H9 (cell line): ENCODE measurements at regions not wholly inside any gene's neighbourhood (a gene's known extent, or its start where the extent isn't known, plus 50 kb on each side); places are given as distances from the start of the nearest gene placed in this dataset.

Experiments used
- DNase-seq: peaks from one replicate; pipeline ENCODE4 v3.0.0-alpha.2; 2017
- H2AFZ ChIP-seq: one replicate; pipeline ENCODE4 v1.6.1; 2013; ENCODE audit warnings: mild to moderate bottlenecking, low read length, control low read depth, moderate library complexity
- H2AK5ac ChIP-seq: 2 replicates; pipeline ENCODE4 v1.6.1; 2013; ENCODE audit warnings: low read length, control low read depth, mixed read lengths; ENCODE audit not compliant: insufficient read length
- H2BK120ac ChIP-seq: one replicate; pipeline ENCODE4 v1.6.1; 2013; ENCODE audit warnings: low read depth, mild to moderate bottlenecking, low read length, control low read depth, inconsistent platforms; ENCODE audit not compliant: poor library complexity, severe bottlenecking
- H2BK12ac ChIP-seq: 2 replicates; pipeline ENCODE4 v1.6.1; 2013; ENCODE audit warnings: low read length, control low read depth, mixed read lengths, low read depth; ENCODE audit not compliant: insufficient read length
- H2BK15ac ChIP-seq: 2 replicates; pipeline ENCODE4 v1.6.1; 2013; ENCODE audit warnings: low read depth, low read length, control low read depth
- H2BK20ac ChIP-seq: one replicate; pipeline ENCODE4 v1.6.1; 2013; ENCODE audit warnings: low read depth, mild to moderate bottlenecking, low read length, control low read depth, inconsistent platforms; ENCODE audit not compliant: poor library complexity, severe bottlenecking
- H2BK5ac ChIP-seq: 2 replicates; pipeline ENCODE4 v1.6.1; 2013; ENCODE audit warnings: low read length, control low read depth, mixed read lengths; ENCODE audit not compliant: insufficient read length
- H3K14ac ChIP-seq: 2 replicates; pipeline ENCODE4 v1.6.1; 2013; ENCODE audit warnings: low read length, control low read depth; ENCODE audit not compliant: insufficient read depth
- H3K18ac ChIP-seq: 2 replicates; pipeline ENCODE4 v1.6.1; 2013; ENCODE audit warnings: low read depth, mild to moderate bottlenecking, mixed read lengths, low read length, control low read depth; ENCODE audit not compliant: insufficient read length
- H3K23ac ChIP-seq: 2 replicates; pipeline ENCODE4 v1.6.1; 2013; ENCODE audit warnings: low read length, control low read depth, mixed read lengths, low read depth; ENCODE audit not compliant: insufficient read length
- H3K23me2 ChIP-seq: 2 replicates; pipeline ENCODE4 v1.6.1; 2013; ENCODE audit warnings: low read depth, mild to moderate bottlenecking, mixed read lengths, low read length, control low read depth; ENCODE audit not compliant: insufficient read length, poor library complexity, severe bottlenecking
- H3K27ac ChIP-seq: 2 replicates; pipeline ENCODE4 v1.5.1; 2013; ENCODE audit warnings: low read length, control low read depth, mixed read lengths, low read depth; ENCODE audit not compliant: insufficient read length
- H3K27me3 ChIP-seq: 2 replicates; pipeline ENCODE4 v1.6.1; 2013; ENCODE audit warnings: low read length, control low read depth, inconsistent platforms; ENCODE audit not compliant: insufficient read depth
- H3K4ac ChIP-seq: 2 replicates; pipeline ENCODE4 v1.6.1; 2013; ENCODE audit warnings: low read depth, mild to moderate bottlenecking, control low read depth, inconsistent platforms, low read length, moderate library complexity
- H3K4me1 ChIP-seq: 2 replicates; pipeline ENCODE4 v1.6.1; 2013; ENCODE audit warnings: low read length, control low read depth, inconsistent platforms; ENCODE audit not compliant: insufficient read depth
- H3K4me2 ChIP-seq: 2 replicates; pipeline ENCODE4 v1.6.1; 2013; ENCODE audit warnings: low read length, control low read depth, mixed read lengths; ENCODE audit not compliant: insufficient read length, insufficient read depth
- H3K56ac ChIP-seq: 2 replicates; pipeline ENCODE4 v1.6.1; 2013; ENCODE audit warnings: low read depth, mild to moderate bottlenecking, mixed read lengths, low read length, control low read depth; ENCODE audit not compliant: insufficient read length
- H3K79me1 ChIP-seq: 2 replicates; pipeline ENCODE4 v1.6.1; 2013; ENCODE audit warnings: low read depth, mild to moderate bottlenecking, moderate library complexity, low read length, control low read depth, inconsistent platforms; ENCODE audit not compliant: insufficient read depth, poor library complexity, severe bottlenecking
- H3K79me2 ChIP-seq: 2 replicates; pipeline ENCODE4 v1.6.1; 2013; ENCODE audit warnings: low read length, control low read depth, inconsistent platforms; ENCODE audit not compliant: insufficient read depth
- H3K9ac ChIP-seq: 2 replicates; pipeline ENCODE4 v1.6.1; 2013; ENCODE audit warnings: low read length, control low read depth, mixed read lengths; ENCODE audit not compliant: insufficient read length; ENCODE audit errors: extremely low read depth
- H3K9me3 ChIP-seq: one replicate; pipeline ENCODE4 v1.6.1; 2013; ENCODE audit warnings: low read depth, low read length, inconsistent platforms; ENCODE audit not compliant: control insufficient read depth
- H3T11ph ChIP-seq: one replicate; pipeline ENCODE4 v1.6.1; 2013; ENCODE audit warnings: mild to moderate bottlenecking, low read length, control low read depth, inconsistent platforms
- H4K20me1 ChIP-seq: one replicate; pipeline ENCODE4 v1.6.1; 2013; ENCODE audit not compliant: control insufficient read depth, insufficient read length, insufficient read depth
- H4K5ac ChIP-seq: 2 replicates; pipeline ENCODE4 v1.6.1; 2013; ENCODE audit warnings: low read depth, mild to moderate bottlenecking, mixed read lengths, low read length, control low read depth; ENCODE audit not compliant: insufficient read length
- H4K8ac ChIP-seq: replicated peaks from 2 replicates; pipeline ENCODE4 v1.6.1; 2013; ENCODE audit warnings: low read length, control low read depth, mixed read lengths, low read depth; ENCODE audit not compliant: insufficient read length
- H4K91ac ChIP-seq: 2 replicates; pipeline ENCODE4 v1.6.1; 2013; ENCODE audit warnings: low read depth, mild to moderate bottlenecking, moderate library complexity, mixed read lengths, low read length, control low read depth; ENCODE audit not compliant: insufficient read length
- H3K27ac Mint-ChIP-seq, 3 experiments: 2 replicates in 2 of 3; 3 replicates in 1 of 3; pipeline ENCODE4 v1.8.0; 2020 to 2021; ENCODE audit warnings: mixed read lengths in 3 of 3, mild to moderate bottlenecking in 1 of 3, moderate library complexity in 1 of 3
- H3K27me3 Mint-ChIP-seq: 2 replicates; pipeline ENCODE4 v1.8.0; 2021; ENCODE audit warnings: low read depth, mild to moderate bottlenecking, moderate library complexity, mixed read lengths
- H3K36me3 Mint-ChIP-seq, 3 experiments: 2 replicates in 2 of 3; 3 replicates in 1 of 3; pipeline ENCODE4 v1.8.0; 2020 to 2021; ENCODE audit warnings: low read depth in 3 of 3, mixed read lengths in 3 of 3; ENCODE audit not compliant: insufficient read depth in 1 of 3
- H3K4me1 Mint-ChIP-seq, 2 experiments: 2 replicates each; pipeline ENCODE4 v1.8.0; 2020; ENCODE audit warnings: mixed read lengths in 2 of 2
- H3K4me3 Mint-ChIP-seq, 2 experiments: 2 replicates in 1 of 2; 3 replicates in 1 of 2; pipeline ENCODE4 v1.8.0; 2020 to 2021; ENCODE audit warnings: mild to moderate bottlenecking in 2 of 2, mixed read lengths in 2 of 2, moderate library complexity in 1 of 2
- H3K9me3 Mint-ChIP-seq, 2 experiments: 2 replicates in 1 of 2; 3 replicates in 1 of 2; pipeline ENCODE4 v1.8.0; 2020; ENCODE audit warnings: mild to moderate bottlenecking in 2 of 2, mixed read lengths in 2 of 2, moderate library complexity in 1 of 2
- CTCF ChIP-seq: fragments of 200-600 bp; sonication (generic); conservative IDR thresholded peaks from 3 replicates; pipeline ENCODE4 v1.8.0; 2021; ENCODE audit warnings: antibody characterized with exemption, mild to moderate bottlenecking
- WGBS: extraction: QIAGEN DNeasy Blood & Tissue Kit; methylation state at CpG from one replicate; pipeline ENCODE4 v1.1.7; 2013; ENCODE audit warnings: missing lambda C conversion rate, low lambda C conversion rate, mixed read lengths; ENCODE audit not compliant: insufficient read length; ENCODE audit errors: extremely low coverage; 5-methylcytosine and 5-hydroxymethylcytosine counted together

GRCh38 chr6:94377835-94378234, 958.5 kb upstream of the EPHA7 start:
- no peaks in the 10 kb centered on the region for H3K79me1 ChIP-seq
- no peak overlapping the region for H2AK5ac ChIP-seq
- H4K91ac ChIP-seq, result no peak overlapping the region
- H2AFZ ChIP-seq, result no peak overlapping the region
- no peaks in the 10 kb centered on the region for H3K27me3 ChIP-seq
- H3K23ac ChIP-seq, result no peak overlapping the region
- Mint-ChIP-seq H3K27ac (no peak overlapping the region), H3K36me3 (no peaks in the 10 kb centered on the region), H3K4me1 (0 out of 4 replicates have a peak, but pooled peaks cover 0 to 8% of the 10 kb centered on the region in 2 experiments), H3K9me3 (peaks cover 0 to 3% of the 10 kb centered on the region in 2 experiments; a peak in 1 of 5 replicates), H3K4me3 (no peak overlapping the region), H3K27me3 (no peaks in the 10 kb centered on the region)
- no peak for DNase-seq
- WGBS, result no CpG with 5 or more reads among the region's 1 CpG
- H3K9ac ChIP-seq, result no peak overlapping the region
- no peak overlapping the region for H2BK15ac ChIP-seq
- H3K18ac ChIP-seq, result no peak overlapping the region
- H2BK20ac ChIP-seq, result no peak overlapping the region
- no peak overlapping the region for H3K4me2 ChIP-seq
- H3K4me1 ChIP-seq, result no peaks in the 10 kb centered on the region
- no peak overlapping the region for H3K56ac ChIP-seq
- H4K20me1 ChIP-seq, result no peaks in the 10 kb centered on the region
- no peaks in the 10 kb centered on the region for H3K23me2 ChIP-seq
- H3K27ac ChIP-seq, result no peak overlapping the region
- H3K79me2 ChIP-seq, result no peaks in the 10 kb centered on the region
- H3K14ac ChIP-seq, result no peak overlapping the region
- TF ChIP-seq CTCF, result no peak
- no peak overlapping the region for H2BK5ac ChIP-seq
- H3K9me3 ChIP-seq, result no peaks in the 10 kb centered on the region
- H3T11ph ChIP-seq, result no peak overlapping the region
- H3K4ac ChIP-seq, result no peak overlapping the region
- H4K5ac ChIP-seq, result no peak overlapping the region
- no peak overlapping the region for H2BK12ac ChIP-seq
- H4K8ac ChIP-seq, result no peak overlapping the region
- no peak overlapping the region for H2BK120ac ChIP-seq
